ENCODE measurements at regions not wholly inside any gene's neighbourhood (a gene's known extent, or its start where the extent isn't known, plus 50 kb on each side); places are given as distances from the start of the nearest gene placed in this dataset.

- TF ChIP-seq CTCF (IDR thresholded peaks at IDR 0.05; ENCODE audit: low read depth, low read length, poor library complexity, severe bottlenecking) (no peak), EZH2phosphoT487 (IDR thresholded peaks at IDR 0.05; ENCODE audit: borderline replicate concordance, low read length) (no peak)
Observed at GRCh38 chr13:65936249-65936648, 1293.9 kb downstream of the PCDH9 start.
